ENCODE measurements at regions not wholly inside any gene's neighbourhood (a gene's known extent, or its start where the extent isn't known, plus 50 kb on each side); places are given as distances from the start of the nearest gene placed in this dataset.

DNA sequence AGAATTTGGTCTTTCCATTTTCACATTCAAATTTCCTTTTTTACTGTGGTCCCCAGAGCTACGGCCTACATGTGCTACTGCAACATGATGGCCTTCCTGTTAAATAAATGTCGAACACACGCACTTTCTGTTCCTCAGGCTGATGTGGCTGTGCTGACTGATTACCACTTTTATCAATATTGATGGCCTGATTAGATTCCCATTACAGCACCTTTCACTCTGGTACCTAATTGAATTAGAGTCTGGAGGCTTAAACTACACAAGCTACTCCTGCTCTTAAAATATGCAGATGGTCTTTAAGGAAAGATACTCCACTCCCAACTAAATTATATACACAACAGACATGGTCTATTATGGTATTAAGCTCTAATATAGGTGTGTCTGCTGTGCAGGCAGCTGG is 301.6 kb downstream of the FRK start (continued):
- TF ChIP-seq HOMEZ (CRISPR knock-in tag; IDR thresholded peaks at IDR 0.05; ENCODE audit: low read depth) = no peak
- TF ChIP-seq, protein P1, sequence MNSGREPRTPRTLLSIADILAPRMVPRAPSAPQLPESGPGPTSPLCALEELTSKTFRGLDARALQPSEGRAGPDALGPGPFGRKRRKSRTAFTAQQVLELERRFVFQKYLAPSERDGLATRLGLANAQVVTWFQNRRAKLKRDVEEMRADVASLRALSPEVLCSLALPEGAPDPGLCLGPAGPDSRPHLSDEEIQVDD (CRISPR knock-in tag; IDR thresholded peaks at IDR 0.05; ENCODE audit: borderline replicate concordance) = no peak
- no peak for TF ChIP-seq PREB (CRISPR knock-in tag; IDR thresholded peaks at IDR 0.05)
- no peak for TF ChIP-seq NCOA2 (CRISPR knock-in tag; IDR thresholded peaks at IDR 0.05)
- no peak for TF ChIP-seq MATR3 (CRISPR knock-in tag; IDR thresholded peaks at IDR 0.05)
- no peak for TF ChIP-seq HNRNPUL1 (IDR thresholded peaks at IDR 0.05; ENCODE audit: low read depth, low read length)

DNA sequence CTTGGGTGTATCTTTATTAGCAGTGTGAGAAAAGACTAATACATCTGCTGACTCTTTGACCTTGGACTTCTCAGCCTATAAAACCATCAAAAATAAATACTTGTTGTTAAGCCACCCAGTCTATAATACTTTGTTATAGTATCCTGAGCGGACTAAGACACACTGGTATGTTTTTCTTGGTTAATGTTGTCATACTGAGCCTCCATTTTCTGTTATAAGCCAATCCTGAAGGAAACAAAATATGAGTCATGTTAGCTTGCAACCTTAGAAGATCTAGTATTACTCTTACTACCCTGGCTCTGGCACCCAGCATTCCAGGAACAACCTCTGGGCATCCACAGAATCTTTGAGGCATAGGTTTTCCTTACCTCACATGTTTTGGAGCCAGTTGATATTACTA is 307.2 kb downstream of the FRK start:
- no peaks in the 10 kb centered on the region for H3K27me3 ChIP-seq (ENCODE audit: control insufficient read depth in 1 of 2, insufficient read depth in 2 of 2, low read length in 2 of 2)
- no peak overlapping the region for H2AFZ ChIP-seq (ENCODE audit: low read length)
- H3K4me2 ChIP-seq (ENCODE audit: low read depth, low read length) = no peak overlapping the region
- H3K9me3 ChIP-seq (ENCODE audit: low read length) = no peaks in the 10 kb centered on the region
- BruUV-seq (replicated peaks) = no TSS peak
- no peak overlapping the region for H3K27ac ChIP-seq (ENCODE audit: extremely low read length, insufficient read depth, low read length)
- ChIA-PET POLR2A (no interaction called here), CTCF (ENCODE audit: low intra/inter-chr PET ratio, low total read pairs) (no interaction called here)
- ATAC-seq (no peak), FAIRE-seq (no peak), DNase-seq (ENCODE audit: low spot score) (no peak)
- no peaks in the 10 kb centered on the region for H3K4me1 ChIP-seq (ENCODE audit: insufficient read depth, low read length)
- in situ Hi-C loops (cut with HindIII; ENCODE audit: extremely low pct_ligation_motif_present, low pct_unique_long_range_greater_than_20kb) (no loop called here), intact Hi-C loops (cut with micrococcal nuclease; ENCODE audit: unreplicated experiment) (no loop called here)
- no peaks in the 10 kb centered on the region for H4K20me1 ChIP-seq (ENCODE audit: insufficient read depth, low read length)
- H3K4me3 ChIP-seq (replicated peaks in 1 of 3; ENCODE audit: insufficient read depth in 1 of 3, low read depth in 2 of 3, low read length in 3 of 3) = no peak overlapping the region
- H3K36me3 ChIP-seq (replicated peaks in 1 of 2; ENCODE audit: control insufficient read depth in 1 of 2, insufficient read depth in 2 of 2, low read length in 2 of 2) = no peaks in the 10 kb centered on the region
- no peak for TF ChIP-seq U2AF2 (IDR thresholded peaks at IDR 0.05; ENCODE audit: low read depth, low read length)
- H3K9ac ChIP-seq (ENCODE audit: insufficient read depth, low read depth, low read length) = no peak overlapping the region
- 0% methylated on average over 1 of the region's 1 CpG for WGBS (ENCODE audit: low lambda C conversion rate)
- H3K79me2 ChIP-seq (ENCODE audit: insufficient read depth, low read length) = no peaks in the 10 kb centered on the region

Measured in HepG2 (cell line).